ENCODE measurements at regions not wholly inside any gene's neighbourhood (a gene's known extent, or its start where the extent isn't known, plus 50 kb on each side); places are given as distances from the start of the nearest gene placed in this dataset.

DNA sequence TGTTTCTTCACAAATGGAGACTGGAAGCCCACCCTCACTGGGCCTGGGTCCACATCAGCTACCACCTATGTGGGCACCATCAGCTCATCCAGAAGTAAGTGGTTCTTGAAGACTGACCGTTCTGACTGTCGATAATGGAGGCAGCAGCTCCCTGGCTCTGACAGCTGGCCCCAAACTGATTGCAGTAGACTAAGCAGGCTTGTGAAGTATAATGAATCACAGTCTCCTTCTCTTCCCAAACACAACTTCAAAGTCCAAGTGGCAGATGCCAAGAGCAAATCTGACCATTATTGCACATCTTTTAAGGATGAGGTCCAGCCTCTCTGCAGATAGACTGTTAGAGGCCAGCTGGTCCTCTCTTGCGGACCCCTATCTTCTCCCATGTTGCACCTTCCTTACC lies 574.4 kb upstream of the KLF12 start (continued):
- TF ChIP-seq E2F1 (CRISPR knock-in tag; IDR thresholded peaks at IDR 0.05) (no peak), GABPB1 (CRISPR knock-in tag; IDR thresholded peaks at IDR 0.05) (no peak), ZNF396 (CRISPR knock-in tag; IDR thresholded peaks at IDR 0.05; ENCODE audit: borderline replicate concordance) (no peak), MXD4 (CRISPR knock-in tag; IDR thresholded peaks at IDR 0.05; ENCODE audit: borderline replicate concordance) (no peak), ZNF416 (CRISPR knock-in tag; IDR thresholded peaks at IDR 0.05) (no peak), RORB (CRISPR knock-in tag; IDR thresholded peaks at IDR 0.05) (no peak)

GRCh38 chr13:74707291-74707690 lies 573.1 kb upstream of the KLF12 start:
- no peak for TF ChIP-seq TCF7 (CRISPR knock-in tag; IDR thresholded peaks at IDR 0.05; ENCODE audit: low read depth)
- no peak for TF ChIP-seq ESRRA (CRISPR knock-in tag; IDR thresholded peaks at IDR 0.05; ENCODE audit: borderline replicate concordance)
- TF ChIP-seq, protein P1, sequence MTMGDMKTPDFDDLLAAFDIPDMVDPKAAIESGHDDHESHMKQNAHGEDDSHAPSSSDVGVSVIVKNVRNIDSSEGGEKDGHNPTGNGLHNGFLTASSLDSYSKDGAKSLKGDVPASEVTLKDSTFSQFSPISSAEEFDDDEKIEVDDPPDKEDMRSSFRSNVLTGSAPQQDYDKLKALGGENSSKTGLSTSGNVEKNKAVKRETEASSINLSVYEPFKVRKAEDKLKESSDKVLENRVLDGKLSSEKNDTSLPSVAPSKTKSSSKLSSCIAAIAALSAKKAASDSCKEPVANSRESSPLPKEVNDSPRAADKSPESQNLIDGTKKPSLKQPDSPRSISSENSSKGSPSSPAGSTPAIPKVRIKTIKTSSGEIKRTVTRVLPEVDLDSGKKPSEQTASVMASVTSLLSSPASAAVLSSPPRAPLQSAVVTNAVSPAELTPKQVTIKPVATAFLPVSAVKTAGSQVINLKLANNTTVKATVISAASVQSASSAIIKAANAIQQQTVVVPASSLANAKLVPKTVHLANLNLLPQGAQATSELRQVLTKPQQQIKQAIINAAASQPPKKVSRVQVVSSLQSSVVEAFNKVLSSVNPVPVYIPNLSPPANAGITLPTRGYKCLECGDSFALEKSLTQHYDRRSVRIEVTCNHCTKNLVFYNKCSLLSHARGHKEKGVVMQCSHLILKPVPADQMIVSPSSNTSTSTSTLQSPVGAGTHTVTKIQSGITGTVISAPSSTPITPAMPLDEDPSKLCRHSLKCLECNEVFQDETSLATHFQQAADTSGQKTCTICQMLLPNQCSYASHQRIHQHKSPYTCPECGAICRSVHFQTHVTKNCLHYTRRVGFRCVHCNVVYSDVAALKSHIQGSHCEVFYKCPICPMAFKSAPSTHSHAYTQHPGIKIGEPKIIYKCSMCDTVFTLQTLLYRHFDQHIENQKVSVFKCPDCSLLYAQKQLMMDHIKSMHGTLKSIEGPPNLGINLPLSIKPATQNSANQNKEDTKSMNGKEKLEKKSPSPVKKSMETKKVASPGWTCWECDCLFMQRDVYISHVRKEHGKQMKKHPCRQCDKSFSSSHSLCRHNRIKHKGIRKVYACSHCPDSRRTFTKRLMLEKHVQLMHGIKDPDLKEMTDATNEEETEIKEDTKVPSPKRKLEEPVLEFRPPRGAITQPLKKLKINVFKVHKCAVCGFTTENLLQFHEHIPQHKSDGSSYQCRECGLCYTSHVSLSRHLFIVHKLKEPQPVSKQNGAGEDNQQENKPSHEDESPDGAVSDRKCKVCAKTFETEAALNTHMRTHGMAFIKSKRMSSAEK (CRISPR knock-in tag; IDR thresholded peaks at IDR 0.05; ENCODE audit: borderline replicate concordance), result no peak
- TF ChIP-seq, protein P2, sequence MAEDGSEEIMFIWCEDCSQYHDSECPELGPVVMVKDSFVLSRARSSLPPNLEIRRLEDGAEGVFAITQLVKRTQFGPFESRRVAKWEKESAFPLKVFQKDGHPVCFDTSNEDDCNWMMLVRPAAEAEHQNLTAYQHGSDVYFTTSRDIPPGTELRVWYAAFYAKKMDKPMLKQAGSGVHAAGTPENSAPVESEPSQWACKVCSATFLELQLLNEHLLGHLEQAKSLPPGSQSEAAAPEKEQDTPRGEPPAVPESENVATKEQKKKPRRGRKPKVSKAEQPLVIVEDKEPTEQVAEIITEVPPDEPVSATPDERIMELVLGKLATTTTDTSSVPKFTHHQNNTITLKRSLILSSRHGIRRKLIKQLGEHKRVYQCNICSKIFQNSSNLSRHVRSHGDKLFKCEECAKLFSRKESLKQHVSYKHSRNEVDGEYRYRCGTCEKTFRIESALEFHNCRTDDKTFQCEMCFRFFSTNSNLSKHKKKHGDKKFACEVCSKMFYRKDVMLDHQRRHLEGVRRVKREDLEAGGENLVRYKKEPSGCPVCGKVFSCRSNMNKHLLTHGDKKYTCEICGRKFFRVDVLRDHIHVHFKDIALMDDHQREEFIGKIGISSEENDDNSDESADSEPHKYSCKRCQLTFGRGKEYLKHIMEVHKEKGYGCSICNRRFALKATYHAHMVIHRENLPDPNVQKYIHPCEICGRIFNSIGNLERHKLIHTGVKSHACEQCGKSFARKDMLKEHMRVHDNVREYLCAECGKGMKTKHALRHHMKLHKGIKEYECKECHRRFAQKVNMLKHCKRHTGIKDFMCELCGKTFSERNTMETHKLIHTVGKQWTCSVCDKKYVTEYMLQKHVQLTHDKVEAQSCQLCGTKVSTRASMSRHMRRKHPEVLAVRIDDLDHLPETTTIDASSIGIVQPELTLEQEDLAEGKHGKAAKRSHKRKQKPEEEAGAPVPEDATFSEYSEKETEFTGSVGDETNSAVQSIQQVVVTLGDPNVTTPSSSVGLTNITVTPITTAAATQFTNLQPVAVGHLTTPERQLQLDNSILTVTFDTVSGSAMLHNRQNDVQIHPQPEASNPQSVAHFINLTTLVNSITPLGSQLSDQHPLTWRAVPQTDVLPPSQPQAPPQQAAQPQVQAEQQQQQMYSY (CRISPR knock-in tag; IDR thresholded peaks at IDR 0.05), result no peak
- TF ChIP-seq, protein P3, sequence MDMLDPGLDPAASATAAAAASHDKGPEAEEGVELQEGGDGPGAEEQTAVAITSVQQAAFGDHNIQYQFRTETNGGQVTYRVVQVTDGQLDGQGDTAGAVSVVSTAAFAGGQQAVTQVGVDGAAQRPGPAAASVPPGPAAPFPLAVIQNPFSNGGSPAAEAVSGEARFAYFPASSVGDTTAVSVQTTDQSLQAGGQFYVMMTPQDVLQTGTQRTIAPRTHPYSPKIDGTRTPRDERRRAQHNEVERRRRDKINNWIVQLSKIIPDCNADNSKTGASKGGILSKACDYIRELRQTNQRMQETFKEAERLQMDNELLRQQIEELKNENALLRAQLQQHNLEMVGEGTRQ (CRISPR knock-in tag; IDR thresholded peaks at IDR 0.05), result no peak
- TF ChIP-seq CTCF (IDR thresholded peaks at IDR 0.05), result no peak
- no peak for TF ChIP-seq CREM (CRISPR knock-in tag; IDR thresholded peaks at IDR 0.05)
- TF ChIP-seq, protein P4, sequence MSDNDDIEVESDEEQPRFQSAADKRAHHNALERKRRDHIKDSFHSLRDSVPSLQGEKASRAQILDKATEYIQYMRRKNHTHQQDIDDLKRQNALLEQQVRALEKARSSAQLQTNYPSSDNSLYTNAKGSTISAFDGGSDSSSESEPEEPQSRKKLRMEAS (CRISPR knock-in tag; IDR thresholded peaks at IDR 0.05), result no peak
- no peak for TF ChIP-seq MYBL2 (CRISPR knock-in tag; IDR thresholded peaks at IDR 0.05)
- TF ChIP-seq ZNF671 (CRISPR knock-in tag; IDR thresholded peaks at IDR 0.05), result no peak
- TF ChIP-seq OVOL2 (CRISPR knock-in tag; IDR thresholded peaks at IDR 0.05; ENCODE audit: borderline replicate concordance), result no peak
- no peak for TF ChIP-seq GTF2I (CRISPR knock-in tag; conservative IDR thresholded peaks at IDR 0.05)
- no peak for TF ChIP-seq FOXJ3 (CRISPR knock-in tag; IDR thresholded peaks at IDR 0.05; ENCODE audit: borderline replicate concordance)
- no peak for TF ChIP-seq CREB1 (CRISPR knock-in tag; IDR thresholded peaks at IDR 0.05)
- TF ChIP-seq, protein P5, sequence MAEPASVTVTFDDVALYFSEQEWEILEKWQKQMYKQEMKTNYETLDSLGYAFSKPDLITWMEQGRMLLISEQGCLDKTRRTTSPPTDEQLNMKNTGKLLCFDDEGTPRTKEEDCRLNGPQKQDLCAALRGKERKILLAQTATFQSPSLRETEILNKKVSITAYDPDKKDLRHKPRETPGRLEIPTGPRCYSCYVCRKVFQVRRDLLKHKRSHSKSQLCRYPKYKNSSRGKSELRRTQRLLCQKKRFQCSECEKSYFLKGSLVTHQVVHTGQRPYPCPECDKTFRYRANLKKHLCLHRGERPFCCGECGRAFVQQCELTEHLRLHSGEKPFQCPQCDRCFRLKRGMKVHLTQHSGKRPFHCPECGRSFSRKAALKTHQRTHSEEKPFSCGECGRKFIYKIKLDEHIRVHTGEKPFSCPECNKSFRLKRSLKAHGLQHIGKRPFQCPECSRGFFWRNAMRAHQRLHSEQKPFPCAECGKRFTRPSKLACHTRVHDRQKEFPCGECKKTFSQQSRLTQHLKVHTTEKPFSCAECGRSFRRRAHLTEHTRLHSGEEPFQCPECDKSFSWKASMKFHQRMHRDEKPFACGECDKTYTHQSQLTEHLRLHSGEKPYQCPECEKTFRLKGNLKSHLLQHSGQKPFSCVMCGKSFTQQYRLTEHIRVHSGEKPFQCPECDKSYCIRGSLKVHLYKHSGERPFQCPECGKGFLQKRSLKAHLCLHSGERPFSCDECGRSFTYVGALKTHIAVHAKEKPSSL (CRISPR knock-in tag; conservative IDR thresholded peaks at IDR 0.05), result no peak
- TF ChIP-seq SP1 (CRISPR knock-in tag; conservative IDR thresholded peaks at IDR 0.05), result no peak
- H3K4me1 Mint-ChIP-seq, result peaks cover 5% of the 10 kb centered on the region; the same call in 1 of the 2 replicates
- no peaks in the 10 kb centered on the region for H3K27me3 Mint-ChIP-seq (ENCODE audit: low read depth)
- no peak overlapping the region for H3K27ac Mint-ChIP-seq
- ChIA-PET CTCF (no interaction called here), POLR2A (no interaction called here)
- ATAC-seq (no peak), DNase-seq (ENCODE audit: low spot score) (no peak)
- no peaks in the 10 kb centered on the region for H3K9me3 Mint-ChIP-seq
- H3K36me3 Mint-ChIP-seq, result no peaks in the 10 kb centered on the region
- H3K4me3 Mint-ChIP-seq, result no peak overlapping the region

Data from WTC11 (cell line).